HuH-7.5 (cell line): ENCODE measurements at regions not wholly inside any gene's neighbourhood (a gene's known extent, or its start where the extent isn't known, plus 50 kb on each side); places are given as distances from the start of the nearest gene placed in this dataset.

Source experiments
- DNase-seq: peaks from one replicate; pipeline ENCODE4 v3.0.0; 2011; ENCODE audit warnings: low spot score

- no peak for DNase-seq
Measured at GRCh38 chr7:13293264-13294002, 606.0 kb downstream of the ARL4A start.

GRCh38 chr7:13307040-13307439 is 619.6 kb downstream of the ARL4A start:
- no peak for DNase-seq

GRCh38 chr7:13308423-13308822 is 621.0 kb downstream of the ARL4A start:
- no peak for DNase-seq

- no peak for DNase-seq
Measured at GRCh38 chr7:13309535-13309934, 622.1 kb downstream of the ARL4A start.

DNA sequence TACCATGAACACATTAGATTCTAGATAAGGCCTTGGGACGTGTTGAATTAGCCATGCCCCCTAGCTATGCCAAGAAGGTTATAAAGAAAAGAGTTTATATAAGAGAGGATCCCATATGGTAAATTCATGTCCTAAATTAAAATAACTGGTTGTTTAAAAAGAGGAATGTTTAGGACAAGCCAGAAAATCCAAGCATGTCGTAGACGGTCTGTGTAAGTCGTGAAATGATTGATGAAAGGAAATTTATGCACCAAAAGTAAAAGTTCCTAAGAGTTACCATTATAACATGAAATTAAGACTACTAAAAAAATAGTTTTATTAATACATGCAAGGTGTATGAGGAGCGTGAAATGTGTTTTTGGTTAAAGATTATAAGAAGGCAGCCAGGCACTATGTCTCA is 624.9 kb downstream of the ARL4A start:
- no peak for DNase-seq

DNA sequence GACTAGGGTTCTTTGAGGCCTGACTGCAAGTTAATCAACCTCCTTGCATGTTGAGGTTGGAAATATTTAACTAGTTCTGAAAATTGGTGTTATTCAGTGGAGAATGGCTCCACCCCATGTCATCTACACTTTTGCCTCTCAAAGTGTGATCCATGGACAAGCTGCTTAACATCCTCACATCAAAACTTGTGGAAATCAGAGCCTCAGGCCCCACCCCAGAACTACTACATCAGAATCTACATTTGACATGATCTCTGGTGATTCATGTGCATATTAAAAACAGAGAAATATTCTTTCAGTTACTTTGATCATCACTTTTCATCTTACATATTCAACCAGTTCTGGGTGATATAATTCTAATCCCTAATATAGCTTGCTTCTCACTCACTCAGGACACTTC is 632.9 kb downstream of the ARL4A start:
- no peak for DNase-seq

GRCh38 chr7:13321316-13321715 is 633.9 kb downstream of the ARL4A start:
- no peak for DNase-seq

- no peak for DNase-seq
Measured at GRCh38 chr7:13322126-13322525, 634.7 kb downstream of the ARL4A start.

DNA sequence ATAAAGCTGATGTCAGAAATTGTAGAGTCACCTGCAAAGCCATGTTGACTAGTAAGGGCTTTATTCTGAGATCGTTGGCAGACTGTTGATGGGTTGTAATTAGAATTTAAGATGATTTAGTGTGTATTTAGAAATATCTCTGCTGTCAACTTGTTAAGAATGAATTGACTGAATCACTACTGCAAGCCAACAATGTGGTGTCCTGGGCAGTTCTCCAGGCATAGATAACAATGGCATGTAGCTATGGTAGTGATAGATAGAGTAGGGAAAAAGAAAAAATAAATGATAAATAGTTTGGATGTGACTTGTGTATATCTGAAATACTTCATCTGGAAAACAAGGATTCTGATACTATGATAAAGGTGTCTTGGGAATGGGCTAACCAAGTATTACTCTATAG is 640.2 kb downstream of the ARL4A start:
- DNase-seq: no peak

DNA sequence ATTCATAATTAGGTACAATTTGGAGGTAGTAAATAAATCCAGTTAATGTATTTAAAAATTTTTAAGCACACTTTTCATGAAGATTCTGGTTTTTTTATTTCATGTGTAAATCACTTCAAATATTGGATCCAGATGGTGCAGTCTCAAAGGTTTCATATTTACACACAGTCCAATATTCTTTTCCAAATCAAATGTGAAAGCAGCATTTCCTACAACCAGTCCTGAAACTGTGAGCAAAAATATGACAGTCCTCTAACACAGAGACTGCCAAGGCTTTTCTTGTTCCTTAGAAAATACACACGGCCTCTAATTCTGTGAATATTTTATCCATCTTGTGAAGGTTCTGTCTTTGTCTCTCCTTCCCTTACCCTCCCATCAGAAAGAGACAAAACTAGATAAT is 645.9 kb downstream of the ARL4A start:
- DNase-seq: no peak

- DNase-seq: no peak
Measured at GRCh38 chr7:13336227-13336626, 648.8 kb downstream of the ARL4A start.

- DNase-seq: no peak
Measured at GRCh38 chr7:13352677-13353076, 636.8 kb downstream of the ETV1 start.

DNA sequence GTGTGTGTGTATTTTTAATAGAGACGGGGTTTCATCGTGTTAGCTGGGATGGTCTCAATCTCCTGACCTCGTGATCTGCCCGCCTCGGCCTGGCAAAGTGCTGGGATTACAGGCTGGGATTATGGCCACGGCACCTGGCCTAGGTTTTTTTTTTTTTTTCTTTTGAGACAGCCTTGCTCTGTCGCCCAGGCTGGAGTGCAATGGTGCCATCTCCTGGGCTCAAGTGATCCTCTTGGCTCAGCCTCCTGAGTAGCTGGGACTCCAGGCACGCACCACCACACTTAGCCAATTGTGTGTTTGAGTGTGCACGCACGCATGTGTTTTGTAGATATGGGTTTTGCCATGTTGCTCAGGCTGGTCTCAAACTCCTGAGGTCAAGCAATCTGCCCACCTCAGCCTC is 629.8 kb downstream of the ETV1 start:
- DNase-seq: no peak

DNA sequence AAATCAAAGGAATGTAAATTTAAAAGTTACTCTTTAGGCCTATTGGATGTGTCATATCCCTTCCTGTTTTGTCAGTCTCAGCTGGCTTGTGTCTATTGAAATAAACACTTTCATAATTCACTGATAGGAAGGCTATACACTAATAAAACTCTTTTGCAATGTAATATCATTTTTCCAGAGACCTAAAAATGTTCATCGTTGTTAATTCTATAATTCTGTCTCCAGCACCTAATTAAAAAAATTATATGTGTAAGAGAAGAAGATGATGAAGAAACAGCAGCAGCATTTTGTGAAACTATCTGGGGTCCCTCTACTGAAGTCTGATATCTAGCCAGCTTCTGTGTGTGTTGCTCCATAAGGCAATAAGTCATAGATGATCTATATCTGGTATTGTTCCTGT is 602.7 kb downstream of the ETV1 start:
- no peak for DNase-seq

GRCh38 chr7:13407911-13408310 is 581.6 kb downstream of the ETV1 start:
- DNase-seq: no peak

GRCh38 chr7:13411151-13411550 is 578.3 kb downstream of the ETV1 start:
- no peak for DNase-seq

- no peak for DNase-seq
Measured at GRCh38 chr7:13411636-13412035, 577.8 kb downstream of the ETV1 start.

GRCh38 chr7:13414181-13414580 is 575.3 kb downstream of the ETV1 start:
- DNase-seq: no peak

GRCh38 chr7:13414661-13415107 is 574.8 kb downstream of the ETV1 start:
- no peak for DNase-seq

GRCh38 chr7:13416071-13416470 is 573.4 kb downstream of the ETV1 start:
- DNase-seq: no peak

DNA sequence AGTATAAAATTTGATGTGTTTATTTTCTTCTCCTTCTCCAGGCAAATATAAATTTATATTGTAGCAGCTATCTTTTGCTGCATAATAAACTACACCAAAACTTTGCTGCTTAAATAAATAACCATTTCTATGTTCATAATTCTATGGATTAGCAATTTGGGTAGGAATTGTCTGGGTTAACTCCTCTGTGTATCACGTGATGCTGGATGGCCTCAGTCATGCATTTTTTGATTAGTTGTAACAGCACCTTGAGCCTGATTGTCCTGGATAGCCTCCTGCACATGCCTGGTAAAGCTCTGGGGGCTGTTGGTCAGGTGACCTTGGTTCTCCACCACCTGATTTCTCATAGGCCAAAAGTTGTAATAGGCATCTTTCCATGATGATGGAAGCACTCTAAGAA is 572.9 kb downstream of the ETV1 start:
- no peak for DNase-seq

- DNase-seq: no peak
Measured at GRCh38 chr7:13420726-13421125, 568.7 kb downstream of the ETV1 start.

- DNase-seq: no peak
Measured at GRCh38 chr7:13421776-13422175, 567.7 kb downstream of the ETV1 start.

- DNase-seq: no peak
Measured at GRCh38 chr7:13433946-13434345, 555.5 kb downstream of the ETV1 start.
